Breast epithelium (tissue), 3 donors: ENCODE measurements at regions not wholly inside any gene's neighbourhood (a gene's known extent, or its start where the extent isn't known, plus 50 kb on each side); places are given as distances from the start of the nearest gene placed in this dataset.

Experiments used
- CTCF ChIP-seq, 3 donors: fragments of 450-650 bp; IDR thresholded peaks; one replicate each; pipeline ENCODE4 v1.5.1; 2016 to 2017; ENCODE audit warnings: antibody characterized with exemption in 3 of 3, mild to moderate bottlenecking in 3 of 3, moderate library complexity in 3 of 3
- POLR2AphosphoS5 ChIP-seq, 3 donors: sonication (generic); formaldehyde crosslinking; IDR thresholded peaks; one replicate each; pipeline ENCODE4 v1.6.1; 2017; ENCODE audit warnings: antibody characterized with exemption in 3 of 3

- TF ChIP-seq CTCF (IDR thresholded peaks at IDR 0.05) (no peak), POLR2AphosphoS5 (IDR thresholded peaks at IDR 0.05) (no peak)
Measured at GRCh38 chr16:64287655-64288528, 834.0 kb downstream of the CDH11 start.
